ENCODE measurements at regions not wholly inside any gene's neighbourhood (a gene's known extent, or its start where the extent isn't known, plus 50 kb on each side); places are given as distances from the start of the nearest gene placed in this dataset.

- Mint-ChIP-seq H3K27me3 (peaks cover 7 to 12% of the 10 kb centered on the region in 2 donors), H3K4me1 (ENCODE audit: low read depth in 2 of 2) (no peaks in the 10 kb centered on the region), H3K36me3 (no peaks in the 10 kb centered on the region), H3K27ac (no peak overlapping the region), H3K9me3 (no peaks in the 10 kb centered on the region), H3K4me3 (no peak overlapping the region)
- ATAC-seq (no peak), DNase-seq (ENCODE audit: low spot score) (no peak)
These were observed 164.4 kb downstream of the IRS2 start for GRCh38 chr13:109622006-109622405.

GRCh38 chr13:109615721-109616420 lies 170.5 kb downstream of the IRS2 start:
- no peak overlapping the region for H3K27ac Mint-ChIP-seq
- H3K4me1 Mint-ChIP-seq (ENCODE audit: low read depth in 2 of 2), result no peaks in the 10 kb centered on the region
- H3K9me3 Mint-ChIP-seq, result no peaks in the 10 kb centered on the region
- no peak overlapping the region for H3K4me3 Mint-ChIP-seq
- DNase-seq (ENCODE audit: low spot score) (no peak), ATAC-seq (no peak)
- H3K36me3 Mint-ChIP-seq, result no peaks in the 10 kb centered on the region
- H3K27me3 Mint-ChIP-seq, result peaks cover 15% of the 10 kb centered on the region in 2 donors

GRCh38 chr13:109611912-109612691 lies 174.3 kb downstream of the IRS2 start:
- Mint-ChIP-seq H3K27ac (no peak overlapping the region), H3K27me3 (peaks cover 15 to 22% of the 10 kb centered on the region in 2 donors), H3K4me3 (no peak overlapping the region), H3K36me3 (no peaks in the 10 kb centered on the region), H3K9me3 (no peaks in the 10 kb centered on the region), H3K4me1 (ENCODE audit: low read depth in 2 of 2) (no peaks in the 10 kb centered on the region)
- ATAC-seq (no peak), DNase-seq (ENCODE audit: low spot score) (no peak)

GRCh38 chr13:109610517-109610916 lies 175.9 kb downstream of the IRS2 start:
- Mint-ChIP-seq H3K36me3 (no peaks in the 10 kb centered on the region), H3K27me3 (peaks cover 15 to 23% of the 10 kb centered on the region in 2 donors), H3K4me1 (ENCODE audit: low read depth in 2 of 2) (no peaks in the 10 kb centered on the region), H3K9me3 (no peaks in the 10 kb centered on the region), H3K27ac (no peak overlapping the region), H3K4me3 (no peak overlapping the region)
- ATAC-seq, result peak in 1 of 2 donors; percentile 54
- no peak for DNase-seq (ENCODE audit: low spot score)

- H3K4me3 Mint-ChIP-seq, result no peak overlapping the region
These were observed 177.9 kb downstream of the IRS2 start for GRCh38 chr13:109608503-109608902.

GRCh38 chr13:109608059-109608458 lies 178.3 kb downstream of the IRS2 start:
- no peaks in the 10 kb centered on the region for H3K4me1 Mint-ChIP-seq (ENCODE audit: low read depth in 2 of 2)
- H3K4me3 Mint-ChIP-seq, result no peak overlapping the region
- no peaks in the 10 kb centered on the region for H3K9me3 Mint-ChIP-seq
- no peak overlapping the region for H3K27ac Mint-ChIP-seq
- no peaks in the 10 kb centered on the region for H3K36me3 Mint-ChIP-seq
- no peak for ATAC-seq
- H3K27me3 Mint-ChIP-seq, result peaks cover 13 to 18% of the 10 kb centered on the region in 2 donors
- DNase-seq (ENCODE audit: low spot score), result no peak

More at GRCh38 chr13:109608503-109608902, 177.9 kb downstream of the IRS2 start:
- ATAC-seq, result no peak
- Mint-ChIP-seq H3K27ac (no peak overlapping the region), H3K27me3 (peaks cover 15 to 19% of the 10 kb centered on the region in 2 donors), H3K4me1 (ENCODE audit: low read depth in 2 of 2) (no peaks in the 10 kb centered on the region), H3K36me3 (no peaks in the 10 kb centered on the region), H3K9me3 (no peaks in the 10 kb centered on the region)
- no peak for DNase-seq (ENCODE audit: low spot score)

GRCh38 chr13:109606520-109606919 lies 179.9 kb downstream of the IRS2 start:
- Mint-ChIP-seq H3K36me3 (no peaks in the 10 kb centered on the region), H3K4me3 (no peak overlapping the region)

GRCh38 chr13:109605846-109606245 lies 180.5 kb downstream of the IRS2 start:
- Mint-ChIP-seq H3K27ac (no peak overlapping the region), H3K4me1 (ENCODE audit: low read depth in 2 of 2) (peaks cover 0 to 4% of the 10 kb centered on the region in 2 donors), H3K36me3 (no peaks in the 10 kb centered on the region), H3K9me3 (no peaks in the 10 kb centered on the region), H3K4me3 (no peak overlapping the region), H3K27me3 (peaks cover 9 to 20% of the 10 kb centered on the region in 2 donors)
- DNase-seq (ENCODE audit: low spot score), result no peak
- no peak for ATAC-seq

More at GRCh38 chr13:109606520-109606919, 179.9 kb downstream of the IRS2 start:
- Mint-ChIP-seq H3K9me3 (no peaks in the 10 kb centered on the region), H3K4me1 (ENCODE audit: low read depth in 2 of 2) (peaks cover 0 to 4% of the 10 kb centered on the region in 2 donors), H3K27me3 (peaks cover 9 to 16% of the 10 kb centered on the region in 2 donors), H3K27ac (no peak overlapping the region)
- ATAC-seq (no peak), DNase-seq (ENCODE audit: low spot score) (no peak)

GRCh38 chr13:109604894-109605293 lies 181.5 kb downstream of the IRS2 start:
- Mint-ChIP-seq H3K9me3 (no peaks in the 10 kb centered on the region), H3K4me1 (ENCODE audit: low read depth in 2 of 2) (peaks cover 0 to 4% of the 10 kb centered on the region in 2 donors), H3K27me3 (peaks cover 9 to 17% of the 10 kb centered on the region in 2 donors), H3K4me3 (no peak overlapping the region), H3K36me3 (no peaks in the 10 kb centered on the region), H3K27ac (no peak overlapping the region)
- DNase-seq (ENCODE audit: low spot score), result no peak
- ATAC-seq, result no peak

GRCh38 chr13:109602356-109602755 lies 184.0 kb downstream of the IRS2 start:
- ATAC-seq, result no peak
- Mint-ChIP-seq H3K9me3 (no peaks in the 10 kb centered on the region), H3K36me3 (no peaks in the 10 kb centered on the region), H3K27ac (no peak overlapping the region), H3K4me1 (ENCODE audit: low read depth in 2 of 2) (peaks cover 0 to 4% of the 10 kb centered on the region in 2 donors), H3K27me3 (peaks cover 0 to 17% of the 10 kb centered on the region in 2 donors), H3K4me3 (no peak overlapping the region)
- no peak for DNase-seq (ENCODE audit: low spot score)

- Mint-ChIP-seq H3K9me3 (no peaks in the 10 kb centered on the region), H3K27ac (no peak overlapping the region), H3K4me1 (ENCODE audit: low read depth in 2 of 2) (peaks cover 0 to 4% of the 10 kb centered on the region in 2 donors), H3K27me3 (peaks cover 0 to 16% of the 10 kb centered on the region in 2 donors), H3K4me3 (no peak overlapping the region), H3K36me3 (no peaks in the 10 kb centered on the region)
- DNase-seq (ENCODE audit: low spot score) (no peak), ATAC-seq (no peak)
These were observed 186.3 kb downstream of the IRS2 start for GRCh38 chr13:109599901-109600657.

GRCh38 chr13:109595471-109595870 lies 190.9 kb downstream of the IRS2 start:
- Mint-ChIP-seq H3K4me3 (no peak overlapping the region), H3K4me1 (ENCODE audit: low read depth in 2 of 2) (no peaks in the 10 kb centered on the region), H3K9me3 (no peaks in the 10 kb centered on the region), H3K27ac (no peak overlapping the region), H3K36me3 (no peaks in the 10 kb centered on the region), H3K27me3 (peaks cover 0 to 19% of the 10 kb centered on the region in 2 donors)
- ATAC-seq, result no peak
- no peak for DNase-seq (ENCODE audit: low spot score)

- DNase-seq (ENCODE audit: low spot score) (no peak), ATAC-seq (no peak)
- Mint-ChIP-seq H3K27ac (no peak overlapping the region), H3K27me3 (peaks cover 10 to 28% of the 10 kb centered on the region in 2 donors), H3K9me3 (no peaks in the 10 kb centered on the region), H3K4me1 (ENCODE audit: low read depth in 2 of 2) (no peaks in the 10 kb centered on the region), H3K36me3 (no peaks in the 10 kb centered on the region), H3K4me3 (no peak overlapping the region)
These were observed 193.2 kb downstream of the IRS2 start for GRCh38 chr13:109593230-109593629.

All from natural killer cell treated with Interleukin-12 subunit alpha and Interleukin-12 subunit beta and Interleukin-15 and Interleukin-18, amount 100 ng/mL, for 72 hours (primary cell).